Activated naive CD4-positive, alpha-beta T cell treated with anti-CD3 and anti-CD28 coated beads, Interleukin-2, amount 50 U/mL, for 72 hours (primary cell): ENCODE measurements at regions not wholly inside any gene's neighbourhood (a gene's known extent, or its start where the extent isn't known, plus 50 kb on each side); places are given as distances from the start of the nearest gene placed in this dataset.

Experiments
- ATAC-seq, 2 donors: fragments of 150-1000 bp; cut with Tn5 transposase; 2 replicates each; pipeline ENCODE4 v1.10.0; 2021; ENCODE audit warnings: mild to moderate bottlenecking in 2 of 2, moderate library complexity in 2 of 2
- DNase-seq, 2 donors: peaks; one replicate each; pipeline ENCODE4 v3.0.0; 2021 to 2022; ENCODE audit warnings: low spot score in 2 of 2
- H3K27ac Mint-ChIP-seq, 2 donors: one replicate each; pipeline ENCODE4 v1.8.0; 2022; ENCODE audit warnings: mild to moderate bottlenecking in 2 of 2, mixed read lengths in 2 of 2
- H3K36me3 Mint-ChIP-seq, 2 donors: one replicate each; pipeline ENCODE4 v1.8.0; 2022; ENCODE audit warnings: mixed read lengths in 2 of 2
- H3K9me3 Mint-ChIP-seq, 2 donors: one replicate each; pipeline ENCODE4 v1.8.0; 2022; ENCODE audit warnings: mixed read lengths in 2 of 2

- no peaks in the 10 kb centered on the region for H3K9me3 Mint-ChIP-seq
- no peak overlapping the region for H3K27ac Mint-ChIP-seq
- no peaks in the 10 kb centered on the region for H3K36me3 Mint-ChIP-seq
- no peak for DNase-seq
- peak; percentile 77 to 79 for ATAC-seq
Measured at GRCh38 chr18:3350566-3351527, 88.9 kb downstream of the MYL12B start.

DNA sequence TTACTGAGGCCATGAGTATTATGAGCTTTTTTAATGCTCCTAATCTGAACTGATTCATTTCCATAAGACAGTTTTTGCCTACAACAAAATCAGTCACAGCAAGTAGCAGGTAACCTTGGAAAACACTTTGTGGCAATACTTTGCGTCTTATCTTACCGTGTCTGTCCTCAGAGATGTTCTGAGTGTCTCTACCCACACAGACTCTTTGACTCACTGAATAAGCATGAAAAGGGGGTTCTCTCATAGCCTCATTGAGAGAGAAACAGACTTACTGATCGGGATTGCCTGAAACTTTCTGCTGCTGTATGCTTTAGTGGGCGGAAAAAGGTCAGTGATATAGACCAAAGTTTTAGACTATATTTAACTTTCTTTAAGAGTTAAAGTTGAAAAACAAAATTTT is 92.6 kb downstream of the MYL12B start:
- Mint-ChIP-seq H3K27ac (no peak overlapping the region), H3K36me3 (no peaks in the 10 kb centered on the region), H3K9me3 (no peaks in the 10 kb centered on the region)
- ATAC-seq, result peak; percentile 67 to 81
- DNase-seq, result no peak

DNA sequence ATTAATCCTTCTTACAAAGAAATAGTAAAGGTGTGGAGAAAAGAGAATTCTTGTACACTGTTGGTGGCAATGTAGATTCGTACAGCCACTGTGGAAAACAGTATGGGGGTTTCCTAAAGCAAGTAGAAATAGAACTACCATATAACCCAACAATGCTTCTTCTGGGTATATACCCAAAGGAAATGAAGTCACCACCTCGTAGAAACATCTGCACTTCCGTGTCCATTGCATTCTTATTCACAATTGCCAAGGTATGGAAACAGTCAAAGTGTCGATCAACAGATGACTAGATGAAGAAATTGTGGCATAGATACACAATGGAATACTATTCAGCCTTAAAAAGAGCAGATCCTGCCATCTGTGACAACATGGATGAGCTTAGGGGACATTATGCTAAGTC is 93.4 kb upstream of the TGIF1 start:
- Mint-ChIP-seq H3K36me3 (no peaks in the 10 kb centered on the region), H3K9me3 (no peaks in the 10 kb centered on the region), H3K27ac (peak overlapping the region in 1 of 2 donors; percentile 59)
- ATAC-seq, result peak; percentile 56 to 61
- DNase-seq, result no peak

DNA sequence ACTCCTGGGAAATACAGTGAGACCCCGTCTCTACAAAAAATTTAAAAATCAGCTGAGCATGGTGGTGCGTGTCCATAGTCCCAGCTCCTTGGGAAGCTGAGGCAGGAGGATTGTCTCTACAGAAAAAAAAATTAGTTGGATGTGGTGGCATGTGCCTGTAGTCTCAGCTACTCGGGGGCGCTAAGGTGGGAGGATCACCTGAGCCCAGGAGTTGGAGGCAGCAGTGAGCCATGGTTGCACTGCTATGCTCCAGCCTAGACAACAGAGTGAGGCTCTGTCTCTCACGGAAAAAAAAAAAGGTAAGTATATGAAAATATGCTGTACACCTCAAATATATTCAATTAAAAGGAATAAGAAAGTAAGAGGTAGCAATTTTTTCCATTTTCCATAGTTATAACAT is 92.5 kb upstream of the TGIF1 start:
- DNase-seq (no peak), ATAC-seq (no peak)
- H3K27ac Mint-ChIP-seq, result no peak overlapping the region
- no peaks in the 10 kb centered on the region for H3K9me3 Mint-ChIP-seq
- H3K36me3 Mint-ChIP-seq, result no peaks in the 10 kb centered on the region

DNA sequence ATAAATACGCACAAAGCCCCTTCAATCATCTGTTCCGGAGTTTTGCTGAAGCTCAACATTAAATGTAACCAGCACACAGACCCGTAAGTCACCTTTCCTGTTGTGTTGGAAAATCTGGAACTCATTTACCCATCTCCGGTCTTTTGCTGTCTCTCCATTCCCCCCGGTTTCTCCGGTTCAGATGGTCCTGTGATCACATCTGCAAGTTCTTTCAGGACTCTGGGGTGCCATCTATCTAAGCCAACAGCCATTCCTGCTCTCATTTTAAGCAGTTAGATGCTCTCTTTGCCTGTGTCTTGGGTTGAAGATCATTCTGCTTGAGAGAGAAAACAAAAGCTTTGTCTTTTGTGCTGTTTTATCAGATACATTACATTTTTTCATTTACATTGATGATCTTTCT is 91.7 kb upstream of the TGIF1 start:
- H3K27ac Mint-ChIP-seq, result no peak overlapping the region
- DNase-seq (no peak), ATAC-seq (no peak)
- H3K9me3 Mint-ChIP-seq, result no peaks in the 10 kb centered on the region
- H3K36me3 Mint-ChIP-seq, result no peaks in the 10 kb centered on the region

GRCh38 chr18:3360211-3360610 is 89.8 kb upstream of the TGIF1 start:
- DNase-seq (no peak), ATAC-seq (no peak)
- Mint-ChIP-seq H3K9me3 (no peaks in the 10 kb centered on the region), H3K27ac (no peak overlapping the region), H3K36me3 (no peaks in the 10 kb centered on the region)

- H3K36me3 Mint-ChIP-seq, result no peaks in the 10 kb centered on the region
- DNase-seq (no peak), ATAC-seq (no peak)
- H3K27ac Mint-ChIP-seq, result no peak overlapping the region
- H3K9me3 Mint-ChIP-seq, result peaks cover 0 to 4% of the 10 kb centered on the region in 2 donors
Measured at GRCh38 chr18:3367491-3368091, 82.4 kb upstream of the TGIF1 start.

- Mint-ChIP-seq H3K36me3 (no peaks in the 10 kb centered on the region), H3K9me3 (peaks cover 0 to 4% of the 10 kb centered on the region in 2 donors), H3K27ac (no peak overlapping the region)
- no peak for ATAC-seq
- DNase-seq, result no peak
Measured at GRCh38 chr18:3368193-3368592, 81.8 kb upstream of the TGIF1 start.

- Mint-ChIP-seq H3K27ac (no peak overlapping the region), H3K9me3 (no peaks in the 10 kb centered on the region), H3K36me3 (no peaks in the 10 kb centered on the region)
- DNase-seq (no peak), ATAC-seq (no peak)
Measured at GRCh38 chr18:3379685-3380084, 70.3 kb upstream of the TGIF1 start.

DNA sequence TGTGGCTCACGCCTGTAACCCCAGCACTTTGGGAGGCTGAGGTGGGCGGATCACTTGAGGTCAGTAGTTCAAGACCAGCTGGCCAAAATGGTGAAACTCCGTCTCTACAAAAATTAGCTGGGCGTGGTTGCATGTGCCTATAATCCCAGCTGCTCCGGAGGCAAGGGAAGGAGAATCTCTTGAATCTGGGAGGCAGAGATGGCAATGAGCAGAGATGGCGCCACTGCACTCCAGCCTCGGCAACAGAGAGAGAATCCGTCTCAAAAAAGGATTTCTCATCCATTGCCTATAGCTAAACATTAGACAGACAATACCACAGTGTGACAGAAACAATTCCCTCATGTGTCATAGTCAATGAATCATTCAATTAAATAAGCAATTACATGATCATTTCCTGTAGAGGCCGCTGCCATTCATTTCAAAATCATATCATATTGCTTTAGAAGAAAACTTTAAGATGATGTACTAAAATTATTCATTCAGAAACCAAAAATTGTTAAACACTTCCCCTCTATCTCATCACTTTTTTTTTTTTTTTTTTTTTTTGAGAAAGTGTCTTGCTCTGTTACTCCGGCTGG is 69.5 kb upstream of the TGIF1 start:
- no peak for DNase-seq
- no peaks in the 10 kb centered on the region for H3K9me3 Mint-ChIP-seq

GRCh38 chr18:3383381-3383915 is 66.5 kb upstream of the TGIF1 start:
- no peak for ATAC-seq
- DNase-seq, result no peak
- H3K36me3 Mint-ChIP-seq, result no peaks in the 10 kb centered on the region
- H3K27ac Mint-ChIP-seq, result no peak overlapping the region
- no peaks in the 10 kb centered on the region for H3K9me3 Mint-ChIP-seq

More for the DNA sequence above, 69.5 kb upstream of the TGIF1 start:
- peak; percentile 97 to 98 for ATAC-seq
- Mint-ChIP-seq H3K27ac (peak overlapping the region in 1 of 2 donors; percentile 11), H3K36me3 (no peaks in the 10 kb centered on the region)

GRCh38 chr18:3384664-3385563 is 65.1 kb upstream of the TGIF1 start:
- Mint-ChIP-seq H3K9me3 (peaks cover 0 to 3% of the 10 kb centered on the region in 2 donors), H3K36me3 (peaks cover 0 to 10% of the 10 kb centered on the region in 2 donors), H3K27ac (no peak overlapping the region)
- no peak for ATAC-seq
- no peak for DNase-seq

DNA sequence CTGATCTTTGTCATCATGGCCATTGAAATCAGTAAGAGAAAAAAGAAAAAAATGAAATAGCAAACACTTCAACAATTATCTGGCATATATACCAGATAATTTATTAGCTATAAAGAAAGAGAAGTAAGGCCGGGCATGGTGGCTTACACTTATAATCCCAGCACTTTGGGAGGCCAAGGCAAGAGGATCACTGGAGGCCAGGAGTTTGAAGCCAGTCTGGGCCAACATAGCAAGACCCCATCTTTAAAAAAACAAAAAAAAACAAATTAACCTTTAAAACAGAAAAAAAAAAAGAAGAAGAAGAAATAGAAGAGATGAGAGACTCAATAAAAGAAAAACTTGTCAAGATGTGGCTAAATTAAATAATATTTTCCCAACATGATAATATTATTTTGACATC is 61.6 kb upstream of the TGIF1 start:
- H3K9me3 Mint-ChIP-seq, result peaks cover 12 to 20% of the 10 kb centered on the region in 2 donors
- no peak for ATAC-seq
- H3K36me3 Mint-ChIP-seq, result peaks cover 9 to 28% of the 10 kb centered on the region in 2 donors
- H3K27ac Mint-ChIP-seq, result no peak overlapping the region
- DNase-seq, result no peak

DNA sequence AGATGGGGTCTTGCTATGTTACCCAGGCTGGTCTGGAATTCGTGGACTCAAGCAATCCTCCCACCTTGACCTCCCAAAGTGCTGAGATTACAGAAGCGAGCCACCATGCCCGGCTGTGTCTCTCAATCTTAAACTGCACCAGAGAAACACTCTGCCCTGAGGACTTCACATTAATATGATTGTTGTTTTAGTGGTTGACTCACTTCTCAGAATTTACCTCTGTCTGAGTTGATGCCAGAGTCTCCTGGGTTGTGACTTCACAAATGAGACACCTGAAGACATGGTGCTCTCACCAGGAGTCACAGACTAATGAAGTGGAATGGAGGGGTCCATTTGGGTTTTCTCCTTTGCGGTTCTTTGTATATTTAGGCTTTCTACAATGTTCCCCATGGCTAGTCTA is 61.0 kb upstream of the TGIF1 start:
- H3K9me3 Mint-ChIP-seq, result peaks cover 12 to 24% of the 10 kb centered on the region in 2 donors
- DNase-seq (no peak), ATAC-seq (no peak)
- H3K36me3 Mint-ChIP-seq, result peaks cover 9 to 33% of the 10 kb centered on the region in 2 donors
- H3K27ac Mint-ChIP-seq, result no peak overlapping the region

GRCh38 chr18:3389977-3390376 is 60.0 kb upstream of the TGIF1 start:
- DNase-seq (no peak), ATAC-seq (no peak)
- H3K27ac Mint-ChIP-seq, result no peak overlapping the region
- peaks cover 15 to 32% of the 10 kb centered on the region in 2 donors for H3K9me3 Mint-ChIP-seq
- peaks cover 12 to 41% of the 10 kb centered on the region in 2 donors for H3K36me3 Mint-ChIP-seq

DNA sequence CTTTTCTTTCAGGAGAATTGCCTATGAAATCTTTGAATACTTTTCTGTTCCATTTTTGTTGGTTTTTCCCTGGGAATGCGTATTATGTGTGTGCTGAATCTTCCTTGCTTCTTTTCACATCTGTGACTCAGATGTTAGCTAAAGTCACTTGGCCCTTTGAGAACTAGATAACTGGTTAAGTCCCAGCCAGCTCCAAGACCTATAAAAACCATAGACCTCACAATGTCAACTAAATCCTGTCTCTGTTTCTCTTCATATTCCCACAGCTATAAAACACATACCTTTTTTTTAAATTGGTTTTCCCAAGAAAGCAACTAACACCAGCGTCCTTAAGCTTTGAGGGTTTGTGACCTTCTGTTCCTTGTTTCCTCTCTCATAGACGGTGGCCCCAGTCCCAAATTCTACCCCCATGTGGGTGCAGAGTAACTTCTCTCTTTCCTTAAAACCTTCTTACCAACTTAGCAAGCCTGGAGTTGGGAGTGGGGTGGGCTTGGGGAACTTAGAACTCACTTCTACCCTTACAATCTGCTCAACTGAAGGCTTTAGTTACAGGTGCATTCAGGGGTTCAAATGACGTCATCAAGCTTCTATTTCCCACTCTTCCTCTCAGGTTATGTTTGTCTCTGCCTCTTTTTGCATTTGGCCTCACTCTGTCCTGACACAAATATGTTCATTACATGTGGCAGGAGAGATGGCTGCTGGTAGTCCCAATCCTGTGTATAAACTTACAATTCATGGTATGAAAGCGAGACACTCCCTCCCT is 58.1 kb upstream of the TGIF1 start:
- ATAC-seq (no peak), DNase-seq (no peak)
- H3K9me3 Mint-ChIP-seq, result peaks cover 17 to 34% of the 10 kb centered on the region in 2 donors
- H3K27ac Mint-ChIP-seq, result no peak overlapping the region
- peaks cover 13 to 46% of the 10 kb centered on the region in 2 donors for H3K36me3 Mint-ChIP-seq
